ENCODE measurements at regions not wholly inside any gene's neighbourhood (a gene's known extent, or its start where the extent isn't known, plus 50 kb on each side); places are given as distances from the start of the nearest gene placed in this dataset.
A peak's percentile ranks its signal among the peaks of the same experiment; 100 is the strongest.

DNA sequence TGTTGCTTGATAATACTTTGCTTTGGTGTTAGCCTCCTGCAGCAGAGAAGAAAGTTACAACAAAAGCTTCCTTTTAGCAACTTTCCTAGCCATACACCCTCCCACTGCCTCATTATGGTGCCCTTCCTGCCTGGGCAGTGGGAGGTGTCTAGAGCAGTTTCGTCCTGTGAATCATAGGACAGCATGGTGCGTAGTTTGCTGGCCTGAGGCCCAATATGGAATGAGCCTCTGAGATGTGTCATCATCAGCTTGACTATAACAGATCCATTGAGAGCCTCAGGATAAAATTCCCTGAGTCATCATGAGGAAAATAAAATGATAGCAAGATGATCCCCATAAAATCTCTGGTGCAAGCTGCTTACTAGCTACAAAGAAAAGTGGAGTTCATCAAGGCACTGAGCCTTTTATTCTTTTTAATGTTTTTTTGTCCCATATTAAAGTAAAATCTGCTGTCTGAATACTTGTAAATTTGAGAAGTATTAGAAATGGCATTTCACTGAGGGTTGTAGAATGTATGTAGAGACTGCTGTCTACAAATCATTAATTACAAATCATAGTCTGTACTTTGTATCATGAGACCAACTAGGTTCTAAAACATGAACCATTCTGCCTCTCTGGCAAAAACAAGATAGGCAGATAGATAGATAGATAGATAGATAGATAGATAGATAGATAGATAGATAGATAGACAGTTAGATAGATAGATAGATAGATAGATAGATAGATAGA is 303.0 kb upstream of the PDE4D start:
- TF ChIP-seq, protein P1, sequence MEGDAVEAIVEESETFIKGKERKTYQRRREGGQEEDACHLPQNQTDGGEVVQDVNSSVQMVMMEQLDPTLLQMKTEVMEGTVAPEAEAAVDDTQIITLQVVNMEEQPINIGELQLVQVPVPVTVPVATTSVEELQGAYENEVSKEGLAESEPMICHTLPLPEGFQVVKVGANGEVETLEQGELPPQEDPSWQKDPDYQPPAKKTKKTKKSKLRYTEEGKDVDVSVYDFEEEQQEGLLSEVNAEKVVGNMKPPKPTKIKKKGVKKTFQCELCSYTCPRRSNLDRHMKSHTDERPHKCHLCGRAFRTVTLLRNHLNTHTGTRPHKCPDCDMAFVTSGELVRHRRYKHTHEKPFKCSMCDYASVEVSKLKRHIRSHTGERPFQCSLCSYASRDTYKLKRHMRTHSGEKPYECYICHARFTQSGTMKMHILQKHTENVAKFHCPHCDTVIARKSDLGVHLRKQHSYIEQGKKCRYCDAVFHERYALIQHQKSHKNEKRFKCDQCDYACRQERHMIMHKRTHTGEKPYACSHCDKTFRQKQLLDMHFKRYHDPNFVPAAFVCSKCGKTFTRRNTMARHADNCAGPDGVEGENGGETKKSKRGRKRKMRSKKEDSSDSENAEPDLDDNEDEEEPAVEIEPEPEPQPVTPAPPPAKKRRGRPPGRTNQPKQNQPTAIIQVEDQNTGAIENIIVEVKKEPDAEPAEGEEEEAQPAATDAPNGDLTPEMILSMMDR (conservative IDR thresholded peaks at IDR 0.05; ENCODE audit: low read depth, low read length), result no peak
- no peak overlapping the region for H3K4me3 ChIP-seq (ENCODE audit: low read depth, low read length)
- DNase-seq (ENCODE audit: low read depth), result peak; percentile 90

DNA sequence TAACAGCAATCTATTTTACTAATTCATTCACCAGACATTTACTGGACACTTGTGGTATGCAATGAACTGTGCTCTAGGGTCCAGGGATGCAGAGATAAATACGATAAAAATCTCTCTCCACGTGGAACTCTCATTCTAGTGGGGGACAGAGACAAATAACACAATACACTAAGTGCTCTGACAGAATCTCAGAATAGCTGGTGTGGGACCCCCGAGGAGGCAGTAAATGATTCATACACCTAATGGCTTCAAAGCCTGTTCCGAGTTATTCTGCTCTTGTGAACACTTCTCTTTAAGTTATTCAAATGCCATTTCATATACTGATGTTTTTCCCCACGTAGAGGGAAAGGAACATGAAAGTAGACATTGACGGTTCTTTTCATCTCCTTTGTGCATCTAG is 302.0 kb upstream of the PDE4D start:
- TF ChIP-seq, protein P1 (conservative IDR thresholded peaks at IDR 0.05; ENCODE audit: low read depth, low read length), result no peak

DNA sequence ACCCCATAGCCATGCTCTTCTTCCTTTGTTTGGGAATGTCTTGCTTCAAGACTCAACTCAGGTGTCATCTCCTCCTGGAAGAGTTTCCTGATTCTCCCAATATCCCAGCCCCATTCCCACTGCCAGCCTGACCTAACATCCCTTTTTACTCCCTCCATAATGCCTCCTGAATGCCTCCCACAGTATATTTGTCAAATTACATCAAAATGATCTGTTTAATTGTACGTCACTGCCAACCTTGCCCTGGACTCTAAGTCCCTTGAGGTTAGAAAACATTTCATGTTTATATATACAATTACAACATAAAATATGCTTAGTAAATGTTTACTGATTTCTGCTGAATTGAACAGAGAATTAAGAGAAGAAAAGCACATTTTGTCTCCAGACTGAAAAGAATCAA is 301.6 kb upstream of the PDE4D start:
- DNase-seq (ENCODE audit: low read depth), result no peak
- TF ChIP-seq, protein P1 (conservative IDR thresholded peaks at IDR 0.05; ENCODE audit: low read depth, low read length), result no peak
- no peak overlapping the region for H3K4me3 ChIP-seq (ENCODE audit: low read depth, low read length)

More for the DNA sequence above, 302.0 kb upstream of the PDE4D start:
- DNase-seq (ENCODE audit: low read depth), result no peak
- no peak overlapping the region for H3K4me3 ChIP-seq (ENCODE audit: low read depth, low read length)

DNA sequence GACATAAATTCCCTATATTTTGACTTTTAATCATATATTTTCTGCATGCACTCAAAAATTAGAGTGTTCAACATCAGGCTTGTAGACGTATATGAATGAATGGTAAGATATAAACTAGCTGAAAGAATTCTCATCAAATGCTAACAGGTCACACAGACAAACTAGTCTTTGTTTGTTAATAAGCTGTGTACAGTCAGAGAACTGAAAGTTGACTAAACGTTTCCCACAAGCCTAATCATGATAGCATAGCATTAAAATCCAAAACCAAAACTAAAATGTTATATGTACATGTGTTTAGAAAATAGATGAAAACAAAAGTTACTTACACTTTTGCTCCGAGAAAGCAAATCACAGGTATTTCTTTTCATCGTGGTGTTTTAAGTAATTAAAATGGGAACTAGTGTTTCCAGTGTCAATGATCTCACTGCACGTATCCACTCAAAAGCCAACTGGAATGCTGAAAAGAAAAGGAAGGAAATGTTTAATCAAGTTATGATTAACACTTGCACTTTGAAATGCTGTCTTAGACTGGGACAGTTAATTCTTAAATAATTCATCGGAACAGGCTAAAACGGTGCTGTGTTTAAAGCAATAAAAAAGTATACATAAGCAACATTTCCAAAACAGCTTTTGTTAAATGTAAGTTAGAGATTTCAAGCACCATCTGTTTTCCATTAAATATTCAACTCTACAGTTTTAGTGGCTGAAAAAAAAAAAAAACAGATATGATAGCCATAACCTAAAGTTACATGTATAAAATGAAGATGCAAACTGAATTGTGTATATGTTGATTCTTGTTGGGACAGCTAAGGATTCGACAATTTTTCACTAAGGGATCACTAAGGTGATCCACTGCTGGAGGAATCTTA is 291.9 kb upstream of the PDE4D start:
- no peak for DNase-seq (ENCODE audit: low read depth)
- TF ChIP-seq, protein P1 (conservative IDR thresholded peaks at IDR 0.05; ENCODE audit: low read depth, low read length), result no peak
- H3K4me3 ChIP-seq (ENCODE audit: low read depth, low read length), result peak overlapping the region; percentile 28

DNA sequence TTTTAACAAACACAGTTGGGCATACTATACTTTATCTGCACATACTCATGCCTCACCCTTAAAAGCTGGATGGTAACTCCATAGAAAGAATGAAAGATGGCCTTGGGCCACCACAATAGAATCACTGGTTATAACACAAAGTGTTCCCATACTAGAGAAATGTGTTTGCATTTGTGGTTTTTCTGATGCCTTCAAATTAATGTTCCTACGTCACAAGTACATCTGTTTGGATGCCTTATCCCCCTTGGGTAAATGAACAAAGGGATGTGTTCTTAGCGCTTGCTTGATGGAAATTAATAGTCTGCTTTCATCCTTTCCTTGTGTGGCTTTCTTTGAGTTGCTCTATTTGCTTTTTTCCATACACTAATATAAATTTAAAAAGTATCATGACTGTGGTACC is 291.1 kb upstream of the PDE4D start:
- DNase-seq (ENCODE audit: low read depth), result no peak
- TF ChIP-seq, protein P1 (conservative IDR thresholded peaks at IDR 0.05; ENCODE audit: low read depth, low read length), result no peak
- no peak overlapping the region for H3K4me3 ChIP-seq (ENCODE audit: low read depth, low read length)

DNA sequence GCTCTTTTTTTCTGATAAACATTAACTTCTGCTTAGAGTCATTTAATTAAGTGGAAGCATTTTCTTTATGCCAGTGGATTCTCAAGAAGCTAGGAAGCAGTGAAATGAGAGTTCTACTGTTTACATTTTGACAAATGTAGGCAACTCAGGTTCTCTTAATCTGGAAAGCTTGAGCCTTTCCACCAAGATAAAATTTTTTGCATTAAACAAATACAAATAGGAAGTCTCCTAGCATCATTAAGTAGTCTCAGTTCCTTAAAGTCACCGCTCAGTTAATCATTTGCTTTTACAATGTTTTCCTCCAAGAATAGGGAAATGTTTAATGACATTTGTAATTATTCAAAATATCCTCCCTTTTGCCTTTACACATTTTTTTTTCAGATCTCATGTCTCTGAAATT is 290.4 kb upstream of the PDE4D start:
- DNase-seq (ENCODE audit: low read depth), result no peak
- TF ChIP-seq, protein P1 (conservative IDR thresholded peaks at IDR 0.05; ENCODE audit: low read depth, low read length), result no peak
- H3K4me3 ChIP-seq (ENCODE audit: low read depth, low read length), result no peak overlapping the region
